Fibroblast of peridontal ligament (primary cell): ENCODE measurements at regions not wholly inside any gene's neighbourhood (a gene's known extent, or its start where the extent isn't known, plus 50 kb on each side); places are given as distances from the start of the nearest gene placed in this dataset.
"Not testable (repeated sequence)": the region's sequence is repeated elsewhere in the genome, so short reads cannot be mapped to it uniquely, and the experiment has no call there.

Experiments
- DNase-seq: peaks from one replicate; pipeline ENCODE4 v3.0.0-alpha.2; 2010; ENCODE audit errors: extremely low read depth

GRCh38 chr2:240254337-240255164, 114.1 kb upstream of the OTOS start:
- no peak for DNase-seq

- no peak for DNase-seq
Observed at GRCh38 chr2:240255165-240255491, 114.7 kb upstream of the OTOS start.

- no peak for DNase-seq
Observed at GRCh38 chr2:240255811-240256703, 115.6 kb upstream of the OTOS start.

DNA sequence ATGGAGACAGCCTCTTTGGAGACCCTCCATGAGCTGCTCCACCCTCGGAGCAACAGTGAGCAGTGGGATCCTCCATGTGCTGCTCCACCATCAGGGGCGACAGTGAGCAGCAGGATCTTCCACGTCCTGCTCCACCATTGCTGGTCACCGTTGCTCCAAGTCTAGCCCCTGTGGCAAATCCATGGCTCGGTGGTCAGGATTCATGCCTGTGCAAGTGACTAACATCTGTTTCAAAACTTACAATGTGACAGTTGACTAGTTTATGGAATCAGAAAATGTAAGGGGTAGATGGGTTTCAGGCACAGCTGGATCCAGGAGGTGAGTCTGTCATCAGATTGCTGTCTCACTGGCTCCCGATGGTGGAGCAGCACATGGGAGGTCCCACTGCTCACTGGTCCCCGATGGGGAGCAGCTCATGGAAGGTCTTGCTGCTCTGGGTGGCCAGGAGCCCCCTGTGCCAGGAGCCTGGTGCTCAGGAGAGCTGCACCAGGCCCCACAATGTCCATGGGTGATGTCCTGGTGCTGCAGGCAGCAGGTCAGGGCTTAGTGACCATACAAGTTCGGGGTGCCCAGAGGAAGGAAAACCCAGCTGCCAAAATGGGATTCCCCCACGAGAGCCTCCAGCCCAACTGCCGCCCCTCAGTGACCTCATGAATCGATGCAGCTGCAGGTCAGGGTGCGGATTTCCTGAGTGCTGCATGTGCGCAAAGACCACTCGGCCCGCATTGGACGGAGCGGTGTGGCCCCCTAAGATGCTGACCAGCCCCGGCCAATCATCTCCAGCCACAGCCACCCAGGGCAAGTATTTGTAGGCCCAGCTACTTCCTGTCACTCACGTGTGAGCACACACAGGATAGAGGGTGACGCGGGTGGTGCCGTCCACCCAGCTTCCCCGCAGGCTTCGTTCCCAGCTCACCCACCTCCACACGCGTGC, 116.5 kb upstream of the OTOS start:
- DNase-seq: no peak

DNA sequence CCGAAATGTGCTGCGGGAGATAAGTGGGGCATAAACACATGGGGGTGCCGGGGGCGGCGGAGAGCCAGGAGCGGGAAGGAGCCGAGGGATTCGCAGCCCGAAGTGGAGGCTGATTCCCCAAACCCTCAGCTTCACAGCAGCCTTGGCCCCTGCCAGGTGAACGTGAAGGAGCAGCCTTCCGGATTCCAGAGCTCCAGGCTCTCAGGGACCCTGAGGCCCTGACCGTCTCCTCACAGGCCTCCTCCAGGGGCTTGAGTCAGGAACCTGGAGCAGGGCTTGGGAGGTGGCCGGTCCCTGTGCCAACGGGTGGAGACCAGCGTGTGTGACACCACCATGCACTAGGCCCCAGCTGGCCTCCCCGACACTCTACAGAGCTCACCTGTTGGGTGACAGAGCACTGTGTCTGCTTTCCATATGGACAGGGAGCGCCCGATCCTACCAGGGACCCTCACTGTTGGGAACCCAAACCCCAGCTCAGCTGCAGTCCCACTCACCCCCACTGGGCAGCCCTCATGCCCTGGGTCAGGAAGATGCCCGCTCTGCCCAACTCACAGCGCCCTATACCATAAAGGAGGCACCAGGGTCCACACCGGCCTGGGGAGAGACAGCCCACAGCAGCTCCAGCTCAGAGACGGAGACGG, 117.6 kb upstream of the OTOS start:
- DNase-seq: no peak

DNA sequence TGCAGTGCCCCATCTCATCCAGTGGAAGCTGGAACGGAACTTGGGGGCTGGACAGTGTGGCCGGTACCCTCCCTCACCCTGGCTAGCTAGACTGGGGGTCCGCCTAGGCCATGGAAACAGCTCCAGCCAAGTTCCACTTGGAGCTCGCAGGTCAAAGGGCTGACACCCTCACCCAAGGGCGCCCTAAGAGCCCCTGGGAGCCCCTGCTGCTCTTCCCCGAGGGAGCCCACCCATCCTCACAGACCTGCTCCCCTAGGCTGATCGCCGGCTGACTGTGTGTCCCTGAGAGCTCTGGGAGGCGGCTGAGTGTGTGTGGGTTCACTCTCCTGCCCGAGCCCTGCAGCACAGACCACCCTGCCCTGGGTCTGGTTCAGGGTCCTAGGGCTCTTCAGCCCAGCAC, 118.2 kb upstream of the OTOS start:
- no peak for DNase-seq

DNA sequence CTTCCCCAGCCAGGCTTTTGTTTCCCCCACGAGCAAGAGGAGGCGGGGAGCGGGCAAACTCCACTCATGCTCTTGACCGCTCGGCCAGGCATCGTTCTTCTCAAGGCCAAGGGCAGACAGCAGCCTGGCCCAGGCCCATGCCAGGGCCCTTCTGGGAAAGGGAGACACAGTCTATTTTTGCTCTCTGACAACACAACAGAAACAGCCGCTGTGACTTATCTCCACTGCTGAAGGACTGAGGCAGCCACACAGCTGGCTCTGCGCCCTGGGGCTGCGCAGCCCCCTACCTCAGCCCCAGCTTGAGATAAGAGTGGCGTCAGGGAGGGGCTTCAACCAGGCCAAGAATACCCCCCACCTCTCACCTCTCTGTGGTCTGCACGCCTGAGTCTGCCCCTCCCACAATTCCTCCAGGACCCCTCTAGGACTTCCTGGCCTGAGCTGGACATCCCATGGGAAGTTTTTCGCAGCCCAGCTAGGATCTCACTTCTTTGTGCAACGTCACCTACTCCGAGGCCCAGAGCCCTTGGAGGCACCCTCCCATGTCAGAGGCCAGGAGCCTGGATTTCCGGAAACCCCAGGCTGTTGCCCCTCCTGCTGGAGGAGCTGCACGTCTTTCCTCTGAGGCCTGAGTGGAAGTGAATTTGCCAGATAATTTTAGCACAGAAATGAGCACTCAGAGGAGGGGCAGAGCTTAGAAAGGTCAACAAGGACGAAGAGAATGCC, 118.9 kb upstream of the OTOS start:
- DNase-seq: no peak

- DNase-seq: no peak
Observed at GRCh38 chr2:240259924-240260529, 119.6 kb upstream of the OTOS start.

DNA sequence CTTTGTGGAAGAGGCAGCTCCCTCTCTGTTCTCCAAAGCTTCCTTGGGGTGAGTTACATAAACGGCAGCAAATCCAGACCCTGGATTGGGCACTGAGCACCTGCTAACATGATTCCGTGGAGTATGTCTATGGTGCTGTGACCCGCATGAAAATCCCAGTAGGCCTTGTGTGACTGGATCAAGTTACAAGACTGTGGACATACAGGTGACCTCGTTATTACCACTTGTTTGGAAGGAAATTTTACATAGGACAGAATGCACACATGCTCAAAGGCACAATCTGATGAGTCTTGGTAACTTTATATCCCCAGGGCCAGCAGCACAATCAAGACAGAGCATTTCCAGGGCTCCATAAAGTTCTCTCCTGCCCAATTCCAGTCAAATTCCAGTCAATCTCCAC, 120.2 kb upstream of the OTOS start:
- no peak for DNase-seq

DNA sequence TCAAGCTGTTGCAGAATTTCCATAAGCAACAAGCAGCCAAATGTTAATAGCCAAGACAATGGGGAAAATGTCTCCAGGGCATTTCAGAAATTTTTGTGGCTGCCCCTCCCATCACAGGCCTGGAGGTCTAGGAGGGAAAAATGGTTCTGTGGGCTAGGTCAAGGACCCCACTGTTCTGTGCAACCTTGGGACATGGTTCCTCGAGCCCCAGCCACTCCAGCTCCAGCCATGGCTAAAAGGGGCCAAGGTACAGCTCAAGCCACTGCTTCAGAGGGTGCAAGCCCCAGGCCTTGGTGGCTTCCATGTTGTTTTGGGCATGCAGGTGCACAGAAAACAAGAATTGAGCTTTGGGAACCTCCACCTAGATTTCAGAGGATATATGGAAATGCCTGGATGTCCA, 122.1 kb upstream of the OTOS start:
- DNase-seq: not testable (repeated sequence)

DNA sequence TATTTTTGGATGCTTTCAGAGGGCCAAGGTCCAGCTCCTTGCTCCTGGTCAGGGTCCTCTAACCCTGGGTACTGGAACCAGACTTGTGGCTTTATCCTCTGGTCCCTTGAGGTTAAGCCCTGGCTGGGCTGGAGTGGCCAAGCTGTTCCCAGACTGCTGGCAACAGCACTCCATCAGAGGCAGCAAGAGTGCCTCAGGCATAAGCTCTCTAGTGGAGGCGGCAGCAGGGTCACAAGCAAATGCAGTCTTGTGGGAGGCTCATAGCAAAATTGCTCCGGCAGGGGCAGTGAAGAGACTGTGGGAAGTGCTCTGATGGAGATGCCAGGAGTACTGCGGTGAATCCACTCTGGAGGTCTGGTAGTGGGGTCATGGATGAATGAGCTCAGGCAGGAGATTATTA, 128.9 kb upstream of the OTOS start:
- no peak for DNase-seq

DNA sequence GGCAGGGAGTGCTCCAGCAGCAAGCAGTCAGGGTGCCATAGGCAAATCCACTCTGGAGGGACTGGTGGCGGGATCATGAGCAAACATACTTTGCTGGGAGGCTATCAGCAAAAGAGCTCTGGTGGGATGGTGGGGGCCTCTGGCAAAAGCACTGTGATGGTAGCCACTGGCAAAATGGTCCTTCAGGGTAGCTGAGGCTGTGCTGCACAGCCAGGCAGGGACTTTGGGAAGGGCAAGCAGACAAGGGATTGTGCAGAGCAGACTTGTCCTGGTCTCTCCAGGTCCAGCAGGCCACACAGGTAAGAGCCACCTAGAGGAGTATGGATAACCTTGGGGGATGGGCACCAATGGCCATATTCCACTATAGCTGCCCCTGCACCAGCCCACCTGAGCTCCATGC, 129.4 kb upstream of the OTOS start:
- no peak for DNase-seq

DNA sequence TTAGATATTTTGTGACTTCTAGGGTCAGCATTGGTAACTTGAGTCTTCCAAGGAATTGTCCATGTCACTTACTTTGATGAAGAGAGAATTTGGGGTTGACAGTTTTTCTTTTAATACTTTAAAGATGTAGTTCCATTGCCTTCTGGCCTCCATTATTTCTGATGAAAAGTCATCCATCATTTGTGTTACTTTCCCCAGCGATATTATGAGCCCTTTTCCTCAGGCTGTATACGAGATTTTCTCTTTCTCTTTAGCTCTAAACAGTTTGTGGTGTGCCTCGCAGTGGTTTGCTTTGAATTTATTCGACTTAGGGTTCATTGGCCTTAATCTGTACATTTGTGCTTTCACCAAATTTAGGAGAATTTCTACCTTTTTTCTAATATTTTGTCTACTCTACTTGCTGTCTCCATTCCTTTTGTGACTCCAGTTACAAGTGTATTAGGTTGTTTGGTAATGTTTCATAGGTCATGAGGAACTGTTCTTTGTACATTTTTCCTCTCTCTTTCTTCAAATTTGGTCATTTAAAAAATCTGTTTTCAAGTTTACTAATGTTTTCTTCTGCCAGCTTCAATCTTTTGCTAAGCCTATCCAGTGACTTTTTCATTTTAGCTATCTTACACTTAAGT, 131.4 kb upstream of the OTOS start:
- no peak for DNase-seq

- no peak for DNase-seq
Observed at GRCh38 chr2:240275386-240275785, 134.9 kb upstream of the OTOS start.

DNA sequence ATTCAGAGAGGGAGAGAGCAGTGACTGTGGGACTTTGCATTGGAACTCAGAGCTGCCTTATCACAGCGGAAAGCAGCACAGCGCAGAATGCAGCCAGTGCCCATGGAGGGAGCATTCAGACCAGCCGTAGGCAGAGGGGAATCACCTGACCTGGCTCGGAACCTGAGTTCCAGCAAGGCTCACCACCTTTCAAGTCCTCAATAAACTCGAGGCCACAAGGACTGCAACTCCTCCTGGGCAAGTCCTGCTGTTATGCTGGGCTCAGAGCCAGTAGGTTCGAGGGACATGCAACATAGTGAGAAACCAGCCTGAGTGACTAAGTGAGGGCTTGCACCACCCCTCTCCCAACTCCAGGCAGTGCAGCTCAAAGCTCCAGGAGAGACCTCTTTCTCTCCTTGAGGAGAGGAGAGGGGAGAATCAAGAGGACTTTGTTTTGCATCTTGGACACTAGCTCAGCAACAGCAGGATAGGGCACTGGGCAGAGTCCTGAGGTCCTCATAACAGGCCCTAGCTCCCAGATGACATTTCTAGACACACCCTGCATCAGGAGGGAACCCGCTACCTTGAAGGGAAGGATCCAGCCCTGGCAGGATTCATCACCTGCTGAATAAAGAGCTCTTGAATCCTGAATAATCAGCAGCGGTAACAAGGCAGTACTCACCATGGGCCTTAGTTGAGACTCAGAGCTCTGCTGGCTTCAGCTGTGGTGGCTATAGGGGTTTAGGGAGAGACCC, 136.8 kb upstream of the OTOS start:
- peak; percentile 7 for DNase-seq

- DNase-seq: no peak
Observed at GRCh38 chr2:240277807-240278522, 137.5 kb upstream of the OTOS start.

DNA sequence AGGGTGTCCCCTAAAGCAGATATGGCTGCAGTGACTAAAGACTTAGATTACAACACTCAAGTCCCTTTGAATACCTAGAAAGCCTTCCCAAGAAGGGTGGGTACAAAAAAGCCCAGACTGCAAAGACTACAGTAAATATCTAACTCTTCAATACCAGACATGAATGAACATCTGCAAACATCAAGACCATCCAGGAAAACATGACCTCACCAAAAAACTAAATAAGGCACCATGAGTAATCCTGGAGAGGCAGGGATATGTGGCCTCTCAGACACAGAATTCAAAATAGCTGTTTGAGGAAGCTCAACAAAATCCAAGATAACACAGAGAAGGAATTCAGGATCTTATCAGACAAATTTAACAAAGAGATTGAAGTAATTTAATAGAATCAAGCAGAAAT, 138.2 kb upstream of the OTOS start:
- DNase-seq: peak; percentile 24

DNA sequence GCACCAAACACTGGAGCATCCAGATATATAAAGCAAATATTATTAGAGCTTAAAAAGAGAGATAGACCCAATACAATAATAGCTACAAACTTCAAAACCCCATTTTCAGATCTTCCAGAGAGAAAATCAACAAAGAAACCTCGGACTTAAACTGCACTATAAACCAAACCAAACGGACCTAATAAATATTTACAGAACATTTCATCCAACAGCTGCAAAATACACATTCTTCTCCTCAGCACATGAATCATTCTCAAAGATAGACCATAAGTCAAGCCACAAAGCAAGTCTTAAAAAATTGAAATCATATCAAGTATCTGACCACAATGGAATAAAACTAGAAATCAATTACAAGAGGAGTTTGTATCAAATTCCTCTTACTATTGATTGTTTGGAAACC, 140.2 kb upstream of the OTOS start:
- DNase-seq: peak; percentile 49
